ENCODE measurements at regions not wholly inside any gene's neighbourhood (a gene's known extent, or its start where the extent isn't known, plus 50 kb on each side); places are given as distances from the start of the nearest gene placed in this dataset.

- TF ChIP-seq CTCF (IDR thresholded peaks at IDR 0.05; ENCODE audit: low read depth, low read length) (no peak), POLR2A (IDR thresholded peaks at IDR 0.05; ENCODE audit: extremely low read depth, insufficient read length) (no peak)
Observed at GRCh38 chr10:126723226-126723625, 52.7 kb upstream of the C10orf90 start.

Data from NB4 (cell line).